ENCODE measurements at regions not wholly inside any gene's neighbourhood (a gene's known extent, or its start where the extent isn't known, plus 50 kb on each side); places are given as distances from the start of the nearest gene placed in this dataset.

DNA sequence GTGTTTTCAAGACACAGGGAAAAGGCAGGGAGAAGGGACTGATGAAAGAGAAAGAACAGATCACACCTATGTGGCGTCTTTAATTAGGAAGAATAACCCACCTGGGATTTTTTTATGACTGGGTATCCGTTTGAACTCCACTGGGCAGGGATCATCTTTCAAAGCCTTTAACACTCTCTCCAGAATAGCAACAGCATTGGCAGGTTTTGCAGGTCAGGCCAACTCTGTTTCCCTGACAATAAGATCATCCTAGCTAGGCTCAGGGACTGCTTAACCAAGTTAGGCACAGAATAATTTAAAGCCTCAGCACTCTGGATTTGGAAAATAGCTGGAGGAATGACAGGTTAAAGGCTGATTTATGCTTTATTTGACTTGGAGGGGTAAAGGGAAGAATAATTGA, 117.6 kb downstream of the SUDS3 start (continued):
- no peak for TF ChIP-seq TCF12 (IDR thresholded peaks at IDR 0.05; ENCODE audit: low read depth, low read length)
- TF ChIP-seq, protein P1, sequence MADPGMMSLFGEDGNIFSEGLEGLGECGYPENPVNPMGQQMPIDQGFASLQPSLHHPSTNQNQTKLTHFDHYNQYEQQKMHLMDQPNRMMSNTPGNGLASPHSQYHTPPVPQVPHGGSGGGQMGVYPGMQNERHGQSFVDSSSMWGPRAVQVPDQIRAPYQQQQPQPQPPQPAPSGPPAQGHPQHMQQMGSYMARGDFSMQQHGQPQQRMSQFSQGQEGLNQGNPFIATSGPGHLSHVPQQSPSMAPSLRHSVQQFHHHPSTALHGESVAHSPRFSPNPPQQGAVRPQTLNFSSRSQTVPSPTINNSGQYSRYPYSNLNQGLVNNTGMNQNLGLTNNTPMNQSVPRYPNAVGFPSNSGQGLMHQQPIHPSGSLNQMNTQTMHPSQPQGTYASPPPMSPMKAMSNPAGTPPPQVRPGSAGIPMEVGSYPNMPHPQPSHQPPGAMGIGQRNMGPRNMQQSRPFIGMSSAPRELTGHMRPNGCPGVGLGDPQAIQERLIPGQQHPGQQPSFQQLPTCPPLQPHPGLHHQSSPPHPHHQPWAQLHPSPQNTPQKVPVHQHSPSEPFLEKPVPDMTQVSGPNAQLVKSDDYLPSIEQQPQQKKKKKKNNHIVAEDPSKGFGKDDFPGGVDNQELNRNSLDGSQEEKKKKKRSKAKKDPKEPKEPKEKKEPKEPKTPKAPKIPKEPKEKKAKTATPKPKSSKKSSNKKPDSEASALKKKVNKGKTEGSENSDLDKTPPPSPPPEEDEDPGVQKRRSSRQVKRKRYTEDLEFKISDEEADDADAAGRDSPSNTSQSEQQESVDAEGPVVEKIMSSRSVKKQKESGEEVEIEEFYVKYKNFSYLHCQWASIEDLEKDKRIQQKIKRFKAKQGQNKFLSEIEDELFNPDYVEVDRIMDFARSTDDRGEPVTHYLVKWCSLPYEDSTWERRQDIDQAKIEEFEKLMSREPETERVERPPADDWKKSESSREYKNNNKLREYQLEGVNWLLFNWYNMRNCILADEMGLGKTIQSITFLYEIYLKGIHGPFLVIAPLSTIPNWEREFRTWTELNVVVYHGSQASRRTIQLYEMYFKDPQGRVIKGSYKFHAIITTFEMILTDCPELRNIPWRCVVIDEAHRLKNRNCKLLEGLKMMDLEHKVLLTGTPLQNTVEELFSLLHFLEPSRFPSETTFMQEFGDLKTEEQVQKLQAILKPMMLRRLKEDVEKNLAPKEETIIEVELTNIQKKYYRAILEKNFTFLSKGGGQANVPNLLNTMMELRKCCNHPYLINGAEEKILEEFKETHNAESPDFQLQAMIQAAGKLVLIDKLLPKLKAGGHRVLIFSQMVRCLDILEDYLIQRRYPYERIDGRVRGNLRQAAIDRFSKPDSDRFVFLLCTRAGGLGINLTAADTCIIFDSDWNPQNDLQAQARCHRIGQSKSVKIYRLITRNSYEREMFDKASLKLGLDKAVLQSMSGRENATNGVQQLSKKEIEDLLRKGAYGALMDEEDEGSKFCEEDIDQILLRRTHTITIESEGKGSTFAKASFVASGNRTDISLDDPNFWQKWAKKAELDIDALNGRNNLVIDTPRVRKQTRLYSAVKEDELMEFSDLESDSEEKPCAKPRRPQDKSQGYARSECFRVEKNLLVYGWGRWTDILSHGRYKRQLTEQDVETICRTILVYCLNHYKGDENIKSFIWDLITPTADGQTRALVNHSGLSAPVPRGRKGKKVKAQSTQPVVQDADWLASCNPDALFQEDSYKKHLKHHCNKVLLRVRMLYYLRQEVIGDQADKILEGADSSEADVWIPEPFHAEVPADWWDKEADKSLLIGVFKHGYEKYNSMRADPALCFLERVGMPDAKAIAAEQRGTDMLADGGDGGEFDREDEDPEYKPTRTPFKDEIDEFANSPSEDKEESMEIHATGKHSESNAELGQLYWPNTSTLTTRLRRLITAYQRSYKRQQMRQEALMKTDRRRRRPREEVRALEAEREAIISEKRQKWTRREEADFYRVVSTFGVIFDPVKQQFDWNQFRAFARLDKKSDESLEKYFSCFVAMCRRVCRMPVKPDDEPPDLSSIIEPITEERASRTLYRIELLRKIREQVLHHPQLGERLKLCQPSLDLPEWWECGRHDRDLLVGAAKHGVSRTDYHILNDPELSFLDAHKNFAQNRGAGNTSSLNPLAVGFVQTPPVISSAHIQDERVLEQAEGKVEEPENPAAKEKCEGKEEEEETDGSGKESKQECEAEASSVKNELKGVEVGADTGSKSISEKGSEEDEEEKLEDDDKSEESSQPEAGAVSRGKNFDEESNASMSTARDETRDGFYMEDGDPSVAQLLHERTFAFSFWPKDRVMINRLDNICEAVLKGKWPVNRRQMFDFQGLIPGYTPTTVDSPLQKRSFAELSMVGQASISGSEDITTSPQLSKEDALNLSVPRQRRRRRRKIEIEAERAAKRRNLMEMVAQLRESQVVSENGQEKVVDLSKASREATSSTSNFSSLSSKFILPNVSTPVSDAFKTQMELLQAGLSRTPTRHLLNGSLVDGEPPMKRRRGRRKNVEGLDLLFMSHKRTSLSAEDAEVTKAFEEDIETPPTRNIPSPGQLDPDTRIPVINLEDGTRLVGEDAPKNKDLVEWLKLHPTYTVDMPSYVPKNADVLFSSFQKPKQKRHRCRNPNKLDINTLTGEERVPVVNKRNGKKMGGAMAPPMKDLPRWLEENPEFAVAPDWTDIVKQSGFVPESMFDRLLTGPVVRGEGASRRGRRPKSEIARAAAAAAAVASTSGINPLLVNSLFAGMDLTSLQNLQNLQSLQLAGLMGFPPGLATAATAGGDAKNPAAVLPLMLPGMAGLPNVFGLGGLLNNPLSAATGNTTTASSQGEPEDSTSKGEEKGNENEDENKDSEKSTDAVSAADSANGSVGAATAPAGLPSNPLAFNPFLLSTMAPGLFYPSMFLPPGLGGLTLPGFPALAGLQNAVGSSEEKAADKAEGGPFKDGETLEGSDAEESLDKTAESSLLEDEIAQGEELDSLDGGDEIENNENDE (IDR thresholded peaks at IDR 0.05; ENCODE audit: insufficient replicate concordance, low read length): no peak
- no peak for TF ChIP-seq SP4 (IDR thresholded peaks at IDR 0.05; ENCODE audit: low read length)
- no peak for TF ChIP-seq JUN (IDR thresholded peaks at IDR 0.05; ENCODE audit: low read depth, low read length)
- no peak for TF ChIP-seq RXRA (IDR thresholded peaks at IDR 0.05; ENCODE audit: insufficient read depth, low read depth, low read length)
- TF ChIP-seq SAP30 (IDR thresholded peaks at IDR 0.05; ENCODE audit: insufficient read depth, insufficient replicate concordance, low read length): no peak
